HG03103 (cell line): ENCODE measurements at regions not wholly inside any gene's neighbourhood (a gene's known extent, or its start where the extent isn't known, plus 50 kb on each side); places are given as distances from the start of the nearest gene placed in this dataset.
"Not testable (repeated sequence)": the region's sequence is repeated elsewhere in the genome, so short reads cannot be mapped to it uniquely, and the experiment has no call there.

ENCODE experiments used
- ATAC-seq: cut with Tn5 transposase; IDR thresholded peaks from one replicate; pipeline ENCODE4 v1.9.1; 2021; ENCODE audit warnings: low read depth; ENCODE audit not compliant: unreplicated experiment

DNA sequence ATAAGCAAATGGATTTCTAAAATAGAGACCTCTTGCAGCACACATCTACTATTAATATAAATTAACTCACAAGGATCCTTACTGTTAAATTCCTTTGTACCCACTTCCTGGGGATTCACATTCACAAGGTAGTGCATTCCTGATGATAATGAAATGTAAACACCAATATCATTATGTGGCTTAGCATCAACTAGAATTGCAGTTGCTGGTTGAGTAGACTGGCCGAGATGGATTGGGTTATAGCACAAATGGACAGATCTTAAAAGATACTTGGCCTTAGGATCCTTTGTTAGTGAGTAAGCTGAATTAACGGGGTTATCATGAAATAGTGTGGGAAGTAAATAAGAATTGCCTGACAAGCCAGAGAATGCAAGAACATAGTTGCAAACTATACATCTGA is 369.1 kb downstream of the AEBP2 start:
- ATAC-seq: no peak

DNA sequence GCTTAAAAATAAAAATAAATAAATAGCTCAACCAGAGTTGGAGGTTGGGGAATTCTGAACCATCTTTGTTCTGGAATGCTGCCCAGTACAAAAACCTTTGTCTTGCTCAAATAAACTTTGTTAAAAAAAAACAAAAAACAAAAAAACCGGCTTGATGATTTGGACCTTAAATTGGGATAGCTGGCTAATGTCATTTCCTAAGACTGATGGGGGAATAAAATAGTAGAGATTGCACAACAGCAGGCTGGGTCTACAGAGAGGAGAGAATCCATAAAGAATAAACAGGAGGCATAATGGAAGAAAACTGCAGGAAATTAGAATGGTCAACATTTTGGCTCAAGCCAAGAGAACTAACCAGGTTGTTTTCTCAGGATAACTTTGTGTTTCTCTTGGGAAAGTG is 370.9 kb downstream of the AEBP2 start:
- ATAC-seq: no peak

- ATAC-seq: no peak
Measured at GRCh38 chr12:19811922-19812321, 372.6 kb downstream of the AEBP2 start.

DNA sequence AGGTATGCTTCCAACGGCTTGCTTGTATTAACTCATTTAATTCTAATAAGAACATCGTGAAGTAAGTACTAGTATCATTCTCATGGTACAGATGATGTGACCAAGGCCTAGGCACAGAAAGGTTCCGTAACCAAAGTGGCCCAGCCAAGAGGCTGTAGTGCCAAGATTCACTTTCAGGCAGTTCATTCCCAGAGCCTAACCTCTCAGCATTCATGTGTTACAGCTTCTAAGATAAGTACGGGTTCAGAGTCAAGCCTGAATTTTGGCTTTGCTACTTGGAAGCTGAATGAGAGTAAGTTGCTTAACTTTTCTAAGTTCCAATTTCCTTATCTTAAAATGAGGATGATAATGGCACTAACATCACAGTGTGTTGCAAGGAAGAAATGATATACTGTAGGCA is 379.9 kb downstream of the AEBP2 start:
- ATAC-seq: no peak

DNA sequence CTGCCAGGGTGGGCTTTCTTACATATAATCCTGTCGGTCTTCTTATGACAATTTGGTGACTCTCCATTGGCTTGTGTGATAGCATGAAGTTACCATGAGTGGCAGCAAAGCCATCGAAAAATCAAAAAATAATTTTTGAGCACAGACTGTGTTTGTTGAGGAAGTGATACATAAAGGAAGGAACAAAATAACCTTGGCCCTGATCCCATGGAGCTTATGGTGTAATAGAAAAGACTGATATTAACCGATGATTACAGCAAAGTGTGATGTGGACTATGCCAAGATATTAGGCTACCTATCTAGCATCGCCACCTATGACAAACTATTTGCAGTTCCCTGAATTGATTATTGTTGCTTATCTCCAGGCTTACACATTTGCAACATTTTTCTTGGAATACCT is 383.2 kb downstream of the AEBP2 start:
- ATAC-seq: no peak

DNA sequence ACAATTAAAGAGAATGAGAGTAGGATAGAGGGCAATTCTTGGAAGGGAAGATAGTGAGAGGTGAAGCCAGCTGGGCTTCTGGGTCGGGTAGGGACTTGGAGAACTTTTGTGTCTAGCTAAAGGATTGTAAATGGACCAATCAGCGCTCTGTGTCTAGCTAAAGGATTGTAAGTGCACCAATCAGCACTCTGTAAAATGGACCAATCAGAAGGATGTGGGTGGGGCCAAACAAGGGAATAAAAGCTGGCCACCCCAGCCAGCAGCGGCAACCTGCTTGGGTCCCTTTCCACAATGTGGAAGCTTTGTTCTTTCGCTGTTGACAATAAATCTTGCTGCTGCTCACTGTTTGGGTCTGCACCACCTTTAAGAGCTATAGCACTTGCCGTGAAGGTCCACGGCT is 384.0 kb downstream of the AEBP2 start:
- ATAC-seq: not testable (repeated sequence)

DNA sequence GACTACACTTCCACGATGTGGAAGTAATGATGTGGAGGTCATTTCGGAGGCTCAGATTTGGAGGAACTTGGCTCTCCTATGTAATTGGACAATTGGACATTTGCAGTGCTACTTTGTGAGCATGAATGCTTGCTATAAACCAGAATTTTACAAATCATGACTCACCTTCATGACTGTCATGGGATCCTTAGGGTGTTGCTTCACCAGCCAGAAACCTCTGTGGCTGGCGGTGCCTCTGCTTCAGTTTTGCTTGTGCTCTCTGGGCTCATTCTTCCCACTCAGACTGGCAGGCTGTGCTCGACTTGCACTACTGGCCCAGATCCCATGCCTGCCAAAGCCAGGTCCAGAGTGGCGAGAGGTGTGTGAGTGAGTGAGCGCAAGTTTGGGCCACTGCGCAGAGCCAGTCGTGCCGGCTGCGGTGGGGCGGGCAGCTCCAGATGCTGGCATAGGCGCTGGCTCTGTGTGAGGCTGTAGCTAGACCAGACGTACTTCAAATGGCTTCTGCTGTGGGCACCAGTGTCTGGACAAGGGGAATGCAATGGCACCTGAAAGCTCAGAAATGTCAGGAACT is 387.8 kb downstream of the AEBP2 start:
- no peak for ATAC-seq

- no peak for ATAC-seq
Measured at GRCh38 chr12:19829100-19829853, 390.0 kb downstream of the AEBP2 start.

DNA sequence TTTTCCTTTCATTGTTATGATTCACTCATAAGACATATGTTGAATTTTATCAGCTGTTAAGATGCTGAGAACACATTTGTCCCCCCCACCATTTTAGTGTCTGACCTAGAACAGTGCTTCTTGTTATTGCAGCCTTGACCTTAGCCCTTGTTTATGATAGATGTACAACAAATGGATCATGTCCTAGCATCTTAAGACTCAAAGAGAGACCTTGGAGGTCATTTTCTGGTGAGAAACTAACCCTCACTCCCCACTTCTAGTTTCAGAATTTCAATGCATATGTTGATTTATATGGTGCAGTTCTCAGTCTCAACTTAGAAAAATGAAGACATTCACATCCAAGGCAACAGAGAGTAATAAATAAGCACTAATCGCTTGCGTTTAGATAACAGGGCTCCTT is 391.2 kb downstream of the AEBP2 start:
- ATAC-seq: no peak

DNA sequence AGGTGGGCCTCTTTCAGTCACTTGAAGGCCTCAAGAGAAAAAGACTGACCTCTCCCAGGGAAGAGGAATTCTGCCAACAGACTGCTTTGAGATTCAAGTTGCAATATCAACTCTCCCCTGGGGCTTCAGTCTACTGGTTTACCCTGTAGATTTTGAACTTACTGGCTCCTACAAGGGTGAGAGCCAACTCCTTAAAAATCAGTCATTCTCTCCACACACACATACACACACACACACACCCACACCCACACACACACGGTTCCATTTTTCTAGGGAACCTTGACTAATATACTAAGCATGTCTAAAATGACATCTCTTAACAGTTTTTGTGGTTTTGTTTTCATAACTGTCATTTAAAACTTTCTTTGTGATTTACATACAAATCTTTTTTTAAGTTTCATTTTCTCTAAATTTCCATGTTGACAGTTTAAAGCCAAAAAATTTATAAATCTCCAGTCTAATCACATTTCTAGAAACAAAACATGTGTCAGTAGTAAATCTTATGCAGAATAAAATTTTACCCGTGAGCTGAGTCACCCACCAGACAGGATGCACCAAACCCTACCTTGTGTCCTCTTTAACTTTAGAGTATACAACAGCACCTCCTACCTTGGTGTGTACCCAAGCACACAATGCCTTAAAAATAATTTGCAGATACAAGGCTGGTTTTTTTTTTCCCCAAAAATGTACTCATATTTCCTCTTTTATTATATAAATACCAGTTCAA is 394.6 kb downstream of the AEBP2 start:
- ATAC-seq: no peak

GRCh38 chr12:19834592-19834991 is 395.3 kb downstream of the AEBP2 start:
- ATAC-seq: no peak

- no peak for ATAC-seq
Measured at GRCh38 chr12:19836056-19836455, 396.8 kb downstream of the AEBP2 start.

GRCh38 chr12:19836456-19836855 is 397.2 kb downstream of the AEBP2 start:
- no peak for ATAC-seq

DNA sequence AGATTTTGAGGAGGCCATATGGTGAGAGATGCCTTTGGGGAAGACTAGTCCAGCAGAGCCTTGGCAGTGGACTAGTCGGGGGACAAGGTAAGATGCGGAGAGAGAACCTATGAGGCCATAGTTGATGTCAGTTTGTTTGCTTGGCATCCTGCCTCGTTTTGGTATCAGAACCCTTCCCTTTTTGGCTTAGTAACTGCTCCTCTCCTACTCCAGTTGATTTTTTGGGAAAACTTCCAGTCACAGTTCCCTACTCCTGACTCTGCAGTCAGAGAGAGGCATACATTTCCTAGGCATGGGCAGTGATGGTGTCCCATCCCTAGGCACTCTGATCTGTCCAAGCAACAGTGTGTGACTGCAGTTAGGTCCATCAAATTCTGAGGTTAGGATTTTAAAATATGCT is 398.3 kb downstream of the AEBP2 start:
- no peak for ATAC-seq

DNA sequence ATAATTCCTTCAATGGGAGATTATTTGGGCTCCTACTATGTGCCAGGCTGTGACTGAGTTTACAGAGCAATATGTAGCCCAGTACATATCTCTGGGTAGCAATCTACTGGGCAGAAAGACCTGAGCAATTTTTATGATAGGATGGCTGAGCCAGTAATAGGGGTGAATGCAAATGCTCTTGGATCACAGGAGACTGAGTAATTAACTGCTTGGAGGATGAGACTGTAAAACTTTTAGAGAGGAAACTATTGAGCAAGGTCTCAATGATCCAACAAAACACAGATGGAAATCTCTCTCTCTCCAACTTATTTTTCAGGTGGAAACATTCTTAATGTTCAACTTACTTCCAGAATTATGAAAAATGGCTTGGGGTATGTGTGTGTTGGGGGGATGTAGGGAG is 402.2 kb downstream of the AEBP2 start:
- ATAC-seq: no peak

GRCh38 chr12:19842116-19842515 is 402.8 kb downstream of the AEBP2 start:
- no peak for ATAC-seq

DNA sequence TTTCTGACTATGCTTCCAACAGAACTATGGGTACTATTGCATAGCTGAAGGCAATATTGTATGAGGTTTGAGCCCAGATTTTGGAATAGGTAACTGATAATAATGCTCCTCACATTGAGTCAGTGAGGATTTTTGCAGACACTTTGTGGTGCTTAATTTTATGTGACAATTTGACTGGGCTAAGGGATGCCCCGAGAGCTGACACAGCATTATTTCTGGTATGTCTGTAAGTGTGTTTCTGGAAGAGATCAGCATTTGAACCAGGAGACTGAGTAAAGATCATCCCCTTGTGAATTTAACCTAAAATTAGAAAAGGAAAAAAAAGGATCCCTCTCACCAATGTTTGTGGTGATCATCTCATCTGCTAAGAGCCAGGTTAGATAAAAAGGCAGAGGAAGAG is 404.9 kb downstream of the AEBP2 start:
- no peak for ATAC-seq

- no peak for ATAC-seq
Measured at GRCh38 chr12:19846574-19846973, 407.3 kb downstream of the AEBP2 start.

GRCh38 chr12:19847294-19848059 is 408.2 kb downstream of the AEBP2 start:
- ATAC-seq: no peak

- no peak for ATAC-seq
Measured at GRCh38 chr12:19848421-19848820, 409.1 kb downstream of the AEBP2 start.

GRCh38 chr12:19849208-19849607 is 409.9 kb downstream of the AEBP2 start:
- ATAC-seq: no peak
